ENCODE measurements at regions not wholly inside any gene's neighbourhood (a gene's known extent, or its start where the extent isn't known, plus 50 kb on each side); places are given as distances from the start of the nearest gene placed in this dataset.

DNA sequence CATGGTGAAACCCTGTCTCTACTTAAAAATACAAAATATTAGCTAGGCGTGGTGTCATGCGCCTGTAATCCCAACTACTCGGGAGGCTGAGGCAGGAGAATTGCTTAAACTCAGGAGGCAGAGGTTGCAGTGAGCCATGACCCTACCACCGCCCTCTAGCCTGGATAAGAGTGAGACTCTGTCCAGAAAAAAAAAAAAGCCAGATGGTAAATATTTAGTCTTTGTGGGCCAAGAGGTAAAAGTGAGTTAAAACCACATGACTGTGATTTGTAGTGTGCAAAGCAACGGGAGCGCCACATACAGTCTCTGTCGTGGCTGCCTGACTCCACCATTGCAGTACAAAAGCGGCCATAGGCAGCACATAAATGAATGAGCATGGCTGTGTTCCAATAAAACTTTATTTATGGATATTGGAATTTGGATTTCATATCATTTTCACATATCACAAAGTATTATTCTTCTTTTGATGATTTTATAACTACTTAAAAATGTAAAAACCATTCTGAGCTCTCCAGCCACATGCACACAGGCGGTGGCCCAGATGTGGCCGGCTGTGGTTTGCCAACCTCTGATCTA lies 51.8 kb upstream of the CASZ1 start:
- TF ChIP-seq, protein P1, sequence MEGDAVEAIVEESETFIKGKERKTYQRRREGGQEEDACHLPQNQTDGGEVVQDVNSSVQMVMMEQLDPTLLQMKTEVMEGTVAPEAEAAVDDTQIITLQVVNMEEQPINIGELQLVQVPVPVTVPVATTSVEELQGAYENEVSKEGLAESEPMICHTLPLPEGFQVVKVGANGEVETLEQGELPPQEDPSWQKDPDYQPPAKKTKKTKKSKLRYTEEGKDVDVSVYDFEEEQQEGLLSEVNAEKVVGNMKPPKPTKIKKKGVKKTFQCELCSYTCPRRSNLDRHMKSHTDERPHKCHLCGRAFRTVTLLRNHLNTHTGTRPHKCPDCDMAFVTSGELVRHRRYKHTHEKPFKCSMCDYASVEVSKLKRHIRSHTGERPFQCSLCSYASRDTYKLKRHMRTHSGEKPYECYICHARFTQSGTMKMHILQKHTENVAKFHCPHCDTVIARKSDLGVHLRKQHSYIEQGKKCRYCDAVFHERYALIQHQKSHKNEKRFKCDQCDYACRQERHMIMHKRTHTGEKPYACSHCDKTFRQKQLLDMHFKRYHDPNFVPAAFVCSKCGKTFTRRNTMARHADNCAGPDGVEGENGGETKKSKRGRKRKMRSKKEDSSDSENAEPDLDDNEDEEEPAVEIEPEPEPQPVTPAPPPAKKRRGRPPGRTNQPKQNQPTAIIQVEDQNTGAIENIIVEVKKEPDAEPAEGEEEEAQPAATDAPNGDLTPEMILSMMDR (IDR thresholded peaks at IDR 0.05): no peak

DNA sequence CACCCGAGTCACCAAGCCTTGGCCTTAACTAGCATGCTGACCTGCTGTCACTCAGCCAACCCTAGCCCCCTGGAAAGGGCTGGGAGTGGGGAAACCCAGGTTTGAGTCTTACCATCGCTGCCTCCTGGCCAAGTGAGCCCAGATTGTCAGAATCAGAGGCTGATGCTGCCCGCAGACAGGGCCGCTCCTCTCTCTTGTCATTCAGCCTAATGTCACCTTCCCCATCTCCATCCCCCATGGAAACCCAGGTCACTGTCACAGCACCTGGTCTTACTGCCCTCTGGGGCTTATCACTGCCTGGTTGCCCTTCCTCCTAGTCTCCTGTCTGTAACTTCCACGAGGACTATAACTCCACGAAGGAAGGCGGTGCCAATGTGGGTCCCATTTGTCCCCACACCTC lies 53.6 kb upstream of the CASZ1 start:
- TF ChIP-seq, protein P1 (IDR thresholded peaks at IDR 0.05): no peak

DNA sequence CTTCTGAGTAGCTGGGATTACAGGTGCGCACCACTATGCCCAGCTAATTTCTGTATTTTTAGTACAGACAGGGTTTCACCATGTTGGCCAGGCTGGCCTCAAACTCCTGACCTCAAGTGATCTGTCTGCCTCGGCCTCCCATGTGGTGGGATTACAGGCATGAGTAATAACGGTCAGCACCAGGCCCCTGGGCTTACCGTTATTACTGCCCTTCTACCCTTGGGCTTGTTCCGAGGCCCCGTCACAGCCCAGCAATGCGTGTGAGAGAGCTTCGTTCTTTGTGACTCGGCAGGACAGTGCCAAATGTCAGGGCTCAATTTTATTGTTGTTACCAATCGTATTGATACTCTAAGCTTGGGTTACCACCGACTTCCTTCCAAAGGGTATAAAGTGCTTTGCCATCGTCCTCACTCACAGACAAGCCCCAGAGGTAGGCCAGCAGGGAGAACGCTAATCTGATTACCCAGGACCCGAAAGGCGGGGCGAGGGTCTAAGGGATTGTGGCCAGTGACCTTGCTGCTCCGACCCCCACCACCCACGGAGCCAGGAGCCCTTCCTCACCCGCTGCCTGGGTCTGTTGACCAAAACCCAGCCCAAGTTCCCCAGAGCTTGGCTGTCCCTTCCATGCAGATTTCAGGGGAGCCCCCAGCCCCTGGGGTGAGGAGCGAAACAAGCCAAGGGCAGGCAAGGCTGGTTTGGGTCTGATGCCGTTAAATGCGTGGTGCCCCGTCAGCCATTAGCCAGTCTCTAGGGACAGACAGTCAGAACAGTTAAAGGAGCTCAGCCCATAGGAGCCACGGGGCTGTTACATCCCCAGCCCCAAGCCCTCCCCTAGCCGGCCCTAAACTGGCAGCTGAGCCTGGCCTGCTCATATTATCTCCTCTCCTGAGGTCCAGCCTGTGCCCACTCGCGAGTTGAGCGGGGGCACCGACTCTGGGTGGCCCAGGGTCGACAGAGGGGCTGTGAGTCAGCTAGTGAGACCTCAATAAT lies 54.9 kb upstream of the CASZ1 start:
- TF ChIP-seq, protein P1 (IDR thresholded peaks at IDR 0.05): no peak

DNA sequence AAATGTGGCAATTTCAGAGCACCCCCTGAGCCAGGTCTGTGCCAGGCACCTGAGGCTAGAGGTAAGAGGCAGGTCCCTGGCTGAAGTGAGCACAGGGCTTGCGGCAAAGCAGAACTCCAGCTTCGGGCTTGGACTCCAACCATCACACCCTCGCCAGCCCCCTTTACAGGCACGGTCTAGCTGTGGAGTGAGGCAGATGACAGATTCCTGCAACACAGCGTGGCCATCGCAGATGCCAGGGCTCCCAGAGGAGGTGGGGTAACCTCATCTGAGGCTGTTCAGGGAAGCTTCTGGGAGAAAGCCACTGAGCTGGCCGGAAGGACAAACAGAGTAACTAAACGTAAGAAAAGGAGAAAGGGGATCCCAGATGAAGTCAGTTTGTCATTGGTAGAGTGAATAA lies 55.6 kb upstream of the CASZ1 start:
- TF ChIP-seq, protein P1 (IDR thresholded peaks at IDR 0.05): no peak

DNA sequence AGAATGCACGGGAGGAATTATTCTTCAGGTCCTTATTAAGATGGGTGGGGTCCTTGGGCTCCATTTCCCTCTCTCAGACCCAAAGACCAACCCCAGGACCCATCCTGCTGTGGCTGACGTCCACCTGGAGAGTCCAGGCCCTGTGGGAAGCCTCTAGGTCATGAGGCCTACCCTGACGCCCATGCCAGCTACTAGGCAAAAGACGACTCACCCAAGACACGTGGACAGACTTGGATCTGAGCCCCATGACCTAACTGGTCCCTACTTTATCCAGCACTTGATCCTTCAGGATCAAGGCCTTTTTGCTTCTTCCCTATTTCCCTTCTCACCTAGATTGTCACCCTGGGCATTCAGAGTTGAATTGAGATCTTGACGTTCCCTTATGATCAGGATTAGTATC lies 56.0 kb upstream of the CASZ1 start:
- TF ChIP-seq, protein P1 (IDR thresholded peaks at IDR 0.05): no peak

DNA sequence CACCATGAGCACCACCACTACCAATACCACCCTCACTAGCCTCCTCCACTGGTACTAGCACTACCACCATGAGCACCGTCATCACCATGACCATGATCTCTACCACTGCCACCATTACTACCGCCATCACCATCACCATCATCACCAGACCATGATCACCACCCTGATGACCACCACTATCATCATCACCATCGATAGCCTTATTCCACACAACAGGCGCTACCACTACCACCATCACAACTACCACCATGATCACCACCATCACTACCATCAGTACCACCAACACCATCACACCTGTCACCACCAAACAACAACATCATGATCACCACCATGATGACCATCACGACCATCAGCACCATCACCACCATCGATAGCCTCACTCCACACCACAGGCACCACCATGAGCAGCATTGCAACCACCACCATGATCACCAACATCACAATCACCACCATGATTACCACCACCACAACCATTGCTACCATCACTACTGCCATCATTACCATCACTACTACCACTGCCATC lies 56.6 kb upstream of the CASZ1 start:
- TF ChIP-seq, protein P1 (IDR thresholded peaks at IDR 0.05): no peak

DNA sequence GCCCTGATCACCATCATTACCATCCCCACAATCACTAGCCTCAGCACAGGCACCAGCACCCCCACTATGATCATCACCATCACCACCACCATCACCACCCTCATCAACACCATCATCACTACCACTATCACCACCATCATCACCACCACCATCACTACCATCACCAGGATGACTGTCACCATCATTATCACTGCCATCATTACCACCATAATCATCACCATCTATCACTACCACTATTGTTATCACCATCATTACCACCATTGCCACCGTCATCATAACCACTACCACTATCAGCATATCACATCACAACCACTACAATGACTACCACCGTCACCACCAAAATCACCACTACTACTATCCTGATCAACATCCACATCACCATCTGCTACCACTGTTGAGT lies 57.3 kb upstream of the CASZ1 start:
- TF ChIP-seq, protein P1 (IDR thresholded peaks at IDR 0.05): no peak

Data from LNCAP (cell line).